GM21619 (cell line): ENCODE measurements at regions not wholly inside any gene's neighbourhood (a gene's known extent, or its start where the extent isn't known, plus 50 kb on each side); places are given as distances from the start of the nearest gene placed in this dataset.
"Not testable (repeated sequence)": the region's sequence is repeated elsewhere in the genome, so short reads cannot be mapped to it uniquely, and the experiment has no call there.

Experiments
- ATAC-seq: cut with Tn5 transposase; IDR thresholded peaks from one replicate; pipeline ENCODE4 v1.9.1; 2021; ENCODE audit not compliant: unreplicated experiment

GRCh38 chr5:135184646-135185045 lies 150.6 kb upstream of the PITX1 start:
- ATAC-seq: no peak

- ATAC-seq: no peak
Observed at GRCh38 chr5:135183464-135183863, 149.4 kb upstream of the PITX1 start.

- ATAC-seq: no peak
Observed at GRCh38 chr5:135182675-135183074, 148.6 kb upstream of the PITX1 start.

- ATAC-seq: no peak
Observed at GRCh38 chr5:135181653-135182052, 147.6 kb upstream of the PITX1 start.

GRCh38 chr5:135179308-135179980 lies 145.4 kb upstream of the PITX1 start:
- no peak for ATAC-seq

GRCh38 chr5:135178476-135179155 lies 144.6 kb upstream of the PITX1 start:
- ATAC-seq: no peak

- no peak for ATAC-seq
Observed at GRCh38 chr5:135177591-135177990, 143.6 kb upstream of the PITX1 start.

GRCh38 chr5:135176991-135177390 lies 143.0 kb upstream of the PITX1 start:
- no peak for ATAC-seq

- no peak for ATAC-seq
Observed at GRCh38 chr5:135174315-135175096, 140.5 kb upstream of the PITX1 start.

- no peak for ATAC-seq
Observed at GRCh38 chr5:135173662-135174290, 139.7 kb upstream of the PITX1 start.

- ATAC-seq: no peak
Observed at GRCh38 chr5:135172718-135173117, 138.7 kb upstream of the PITX1 start.

GRCh38 chr5:135171336-135171735 lies 137.3 kb upstream of the PITX1 start:
- ATAC-seq: no peak

- no peak for ATAC-seq
Observed at GRCh38 chr5:135170500-135170899, 136.5 kb upstream of the PITX1 start.

GRCh38 chr5:135169753-135170152 lies 135.7 kb upstream of the PITX1 start:
- ATAC-seq: no peak

- no peak for ATAC-seq
Observed at GRCh38 chr5:135167634-135168033, 133.6 kb upstream of the PITX1 start.

- not testable (repeated sequence) for ATAC-seq
Observed at GRCh38 chr5:135164873-135165614, 131.0 kb upstream of the PITX1 start.

- no peak for ATAC-seq
Observed at GRCh38 chr5:135163964-135164363, 129.9 kb upstream of the PITX1 start.

- ATAC-seq: no peak
Observed at GRCh38 chr5:135163391-135163790, 129.4 kb upstream of the PITX1 start.

GRCh38 chr5:135162661-135163265 lies 128.7 kb upstream of the PITX1 start:
- ATAC-seq: no peak

GRCh38 chr5:135161221-135161620 lies 127.2 kb upstream of the PITX1 start:
- no peak for ATAC-seq
